Naive thymus-derived CD4-positive, alpha-beta T cell (primary cell): ENCODE measurements at regions not wholly inside any gene's neighbourhood (a gene's known extent, or its start where the extent isn't known, plus 50 kb on each side); places are given as distances from the start of the nearest gene placed in this dataset.

ENCODE experiments used
- ATAC-seq: fragments of 150-1000 bp; cut with Tn5 transposase; 2 replicates; pipeline ENCODE4 v1.10.0; 2021; ENCODE audit warnings: mild to moderate bottlenecking, moderate library complexity
- CTCF ChIA-PET: fragments of 350-600 bp; sonication (Branson Sonifier 250); formaldehyde crosslinking; loops from one replicate; lab custom pipeline; 2021; ENCODE audit warnings: antibody characterized with exemption; lab: Charles Lee
- POLR2A ChIA-PET: fragments of 350-600 bp; sonication (Branson Sonifier 250); formaldehyde crosslinking; loops from one replicate; lab custom pipeline; 2021; ENCODE audit warnings: antibody characterized with exemption, inconsistent platforms; lab: Charles Lee
- DNase-seq, 9 donors: peaks; one replicate each; pipeline versions ENCODE4 v3.0.0 to v3.0.0-alpha.2; 2020 to 2022; ENCODE audit warnings: mixed read lengths in 1 of 9
- H3K27ac ChIP-seq: one replicate; pipeline ENCODE4 v1.7.0; 2013; ENCODE audit warnings: mild to moderate bottlenecking, low read depth, low read length, moderate library complexity
- H3K27me3 ChIP-seq, 2 donors: one replicate each; pipeline ENCODE4 v1.7.0; 2013; ENCODE audit warnings: low read length in 2 of 2, mild to moderate bottlenecking in 2 of 2, moderate library complexity in 2 of 2; ENCODE audit not compliant: control insufficient read depth in 2 of 2, insufficient read depth in 2 of 2
- H3K36me3 ChIP-seq, 3 experiments: 1 replicate in 2 of 3; 2 replicates in 1 of 3; pipeline ENCODE4 v1.7.0; 2013; ENCODE audit warnings: low read length in 3 of 3, mild to moderate bottlenecking in 3 of 3, moderate library complexity in 1 of 3; ENCODE audit not compliant: insufficient read depth in 3 of 3, control insufficient read depth in 2 of 3
- H3K4me1 ChIP-seq, 2 donors: one replicate each; pipeline ENCODE4 v1.7.0; 2013; ENCODE audit warnings: low read length in 2 of 2, mild to moderate bottlenecking in 2 of 2, moderate library complexity in 1 of 2; ENCODE audit not compliant: control insufficient read depth in 2 of 2, insufficient read depth in 2 of 2
- H3K4me3 ChIP-seq: 2 replicates; pipeline ENCODE4 v1.7.0; 2013; ENCODE audit warnings: mild to moderate bottlenecking, low read length
- H3K9me3 ChIP-seq, 3 experiments: 1 replicate in 2 of 3; 2 replicates in 1 of 3; pipeline ENCODE4 v1.7.0; 2013; ENCODE audit warnings: low read length in 3 of 3; ENCODE audit not compliant: control insufficient read depth in 2 of 3
- H3K27ac Mint-ChIP-seq, 9 donors: one replicate each; pipeline ENCODE4 v1.8.0; 2020 to 2022; ENCODE audit warnings: mixed read lengths in 9 of 9, mild to moderate bottlenecking in 8 of 9, moderate library complexity in 5 of 9, inconsistent platforms in 2 of 9
- H3K27me3 Mint-ChIP-seq, 5 donors: one replicate each; pipeline ENCODE4 v1.8.0; 2021 to 2022; ENCODE audit warnings: mixed read lengths in 5 of 5, mild to moderate bottlenecking in 1 of 5
- H3K36me3 Mint-ChIP-seq, 5 donors: one replicate each; pipeline ENCODE4 v1.8.0; 2020 to 2022; ENCODE audit warnings: mixed read lengths in 5 of 5, mild to moderate bottlenecking in 3 of 5, inconsistent platforms in 1 of 5
- H3K4me1 Mint-ChIP-seq, 7 donors: one replicate each; pipeline ENCODE4 v1.8.0; 2020 to 2022; ENCODE audit warnings: mixed read lengths in 7 of 7, mild to moderate bottlenecking in 3 of 7, inconsistent platforms in 1 of 7
- H3K4me3 Mint-ChIP-seq, 10 donors: one replicate each; pipeline ENCODE4 v1.8.0; 2020 to 2022; ENCODE audit warnings: mild to moderate bottlenecking in 10 of 10, mixed read lengths in 10 of 10, moderate library complexity in 6 of 10, inconsistent platforms in 2 of 10
- H3K9me3 Mint-ChIP-seq, 11 donors: one replicate each; pipeline ENCODE4 v1.8.0; 2020 to 2022; ENCODE audit warnings: mixed read lengths in 11 of 11, mild to moderate bottlenecking in 4 of 11, inconsistent platforms in 1 of 11, moderate library complexity in 1 of 11
- intact Hi-C, 2 donors: fragments of 100-400 bp; cut with micrococcal nuclease; formaldehyde crosslinking; loops; one replicate each; pipeline ENCODE4 v1.15.1; 2023

- Histone ChIP-seq H3K36me3 (no peaks in the 10 kb centered on the region), H3K27me3 (no peaks in the 10 kb centered on the region), H3K27ac (no peak overlapping the region), H3K4me3 (no peak overlapping the region), H3K4me1 (no peaks in the 10 kb centered on the region), H3K9me3 (no peaks in the 10 kb centered on the region)
- intact Hi-C loops = no loop called here
- H3K27me3 Mint-ChIP-seq = no peaks in the 10 kb centered on the region
- no peaks in the 10 kb centered on the region for H3K36me3 Mint-ChIP-seq
- POLR2A ChIA-PET = no interaction called here
- no peak for ATAC-seq
- H3K4me1 Mint-ChIP-seq = no peaks in the 10 kb centered on the region
- no peak overlapping the region for H3K27ac Mint-ChIP-seq
- CTCF ChIA-PET = no interaction called here
- DNase-seq = no peak
- peaks cover 0 to 5% (median 0%) of the 10 kb centered on the region in 11 donors for H3K9me3 Mint-ChIP-seq
- H3K4me3 Mint-ChIP-seq = no peak overlapping the region
Observed at GRCh38 chr14:80426683-80427082, 215.4 kb upstream of the DIO2 start.

- CTCF ChIA-PET = no interaction called here
- no peak overlapping the region for H3K27ac Mint-ChIP-seq
- no peaks in the 10 kb centered on the region for H3K36me3 ChIP-seq
- POLR2A ChIA-PET = no interaction called here
- H3K4me3 ChIP-seq = no peak overlapping the region
- no peaks in the 10 kb centered on the region for H3K4me1 Mint-ChIP-seq
- H3K27me3 Mint-ChIP-seq = no peaks in the 10 kb centered on the region
- intact Hi-C loops = no loop called here
- H3K9me3 ChIP-seq = no peaks in the 10 kb centered on the region
- H3K36me3 Mint-ChIP-seq = no peaks in the 10 kb centered on the region
- H3K9me3 Mint-ChIP-seq = peaks cover 0 to 1% (median 0%) of the 10 kb centered on the region in 11 donors
- no peak overlapping the region for H3K27ac ChIP-seq
- no peak for ATAC-seq
- H3K4me1 ChIP-seq = no peaks in the 10 kb centered on the region
- H3K4me3 Mint-ChIP-seq = no peak overlapping the region
- no peak for DNase-seq
- H3K27me3 ChIP-seq = no peaks in the 10 kb centered on the region
Observed at GRCh38 chr14:80425686-80426085, 214.4 kb upstream of the DIO2 start.

GRCh38 chr14:80419769-80420168 lies 208.5 kb upstream of the DIO2 start:
- Histone ChIP-seq H3K36me3 (no peaks in the 10 kb centered on the region), H3K9me3 (no peaks in the 10 kb centered on the region), H3K27ac (no peak overlapping the region), H3K4me1 (no peaks in the 10 kb centered on the region), H3K27me3 (no peaks in the 10 kb centered on the region), H3K4me3 (no peak overlapping the region)
- Mint-ChIP-seq H3K27me3 (no peaks in the 10 kb centered on the region), H3K36me3 (no peaks in the 10 kb centered on the region), H3K9me3 (peaks cover 0 to 8% (median 0%) of the 10 kb centered on the region in 11 donors), H3K4me3 (no peak overlapping the region), H3K27ac (no peak overlapping the region), H3K4me1 (no peaks in the 10 kb centered on the region)
- ChIA-PET CTCF (no interaction called here), POLR2A (no interaction called here)
- DNase-seq = no peak
- ATAC-seq = no peak
- intact Hi-C loops = no loop called here

- ATAC-seq (no peak), DNase-seq (no peak)
- Histone ChIP-seq H3K36me3 (no peaks in the 10 kb centered on the region), H3K4me1 (no peaks in the 10 kb centered on the region), H3K4me3 (no peak overlapping the region), H3K9me3 (no peaks in the 10 kb centered on the region), H3K27me3 (no peaks in the 10 kb centered on the region), H3K27ac (no peak overlapping the region)
- CTCF ChIA-PET = no interaction called here
- no peak overlapping the region for H3K27ac Mint-ChIP-seq
- no peaks in the 10 kb centered on the region for H3K4me1 Mint-ChIP-seq
- POLR2A ChIA-PET = no interaction called here
- H3K36me3 Mint-ChIP-seq = no peaks in the 10 kb centered on the region
- H3K9me3 Mint-ChIP-seq = peaks cover 0 to 8% (median 0%) of the 10 kb centered on the region in 11 donors
- no peak overlapping the region for H3K4me3 Mint-ChIP-seq
- H3K27me3 Mint-ChIP-seq = no peaks in the 10 kb centered on the region
- intact Hi-C loops = no loop called here
Observed at GRCh38 chr14:80419345-80419744, 208.0 kb upstream of the DIO2 start.

DNA sequence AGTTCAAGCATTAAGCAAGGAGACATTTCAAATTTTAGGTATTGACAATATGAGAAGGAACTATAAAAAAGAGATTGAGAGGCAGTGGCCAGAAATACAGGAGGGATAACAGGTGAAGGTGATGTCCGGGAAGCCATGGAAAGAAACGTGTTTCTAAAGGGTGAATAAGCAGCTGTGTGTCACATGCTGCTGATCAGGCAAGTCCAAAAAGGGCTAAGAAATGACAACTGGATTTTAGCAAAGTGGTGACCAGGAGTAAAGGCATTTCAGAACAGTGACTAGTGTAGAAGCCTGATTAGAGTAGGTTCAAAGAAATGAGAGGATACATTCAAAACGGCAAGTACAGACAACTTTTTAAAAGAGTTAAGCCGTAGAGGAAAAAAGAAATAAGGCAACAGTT lies 204.3 kb upstream of the DIO2 start:
- no peaks in the 10 kb centered on the region for H3K4me1 Mint-ChIP-seq
- CTCF ChIA-PET = no interaction called here
- no peak for DNase-seq

GRCh38 chr14:80414080-80414479 lies 202.8 kb upstream of the DIO2 start:
- Mint-ChIP-seq H3K27ac (no peak overlapping the region), H3K4me3 (no peak overlapping the region), H3K36me3 (no peaks in the 10 kb centered on the region), H3K27me3 (peaks cover 0 to 6% (median 0%) of the 10 kb centered on the region in 5 donors), H3K4me1 (no peaks in the 10 kb centered on the region), H3K9me3 (peaks cover 0 to 14% (median 2%) of the 10 kb centered on the region in 11 donors)
- CTCF ChIA-PET = no interaction called here
- H3K27ac ChIP-seq = no peak overlapping the region
- DNase-seq (no peak), ATAC-seq (no peak)
- no peaks in the 10 kb centered on the region for H3K9me3 ChIP-seq
- POLR2A ChIA-PET = no interaction called here
- H3K4me1 ChIP-seq = no peaks in the 10 kb centered on the region
- no peak overlapping the region for H3K4me3 ChIP-seq
- intact Hi-C loops = no loop called here
- no peaks in the 10 kb centered on the region for H3K36me3 ChIP-seq
- H3K27me3 ChIP-seq = no peaks in the 10 kb centered on the region

More for the DNA sequence above, 204.3 kb upstream of the DIO2 start:
- Histone ChIP-seq H3K27ac (no peak overlapping the region), H3K27me3 (no peaks in the 10 kb centered on the region), H3K9me3 (no peaks in the 10 kb centered on the region), H3K36me3 (no peaks in the 10 kb centered on the region), H3K4me1 (no peaks in the 10 kb centered on the region), H3K4me3 (no peak overlapping the region)
- POLR2A ChIA-PET = no interaction called here
- H3K9me3 Mint-ChIP-seq = peaks cover 0 to 8% (median 2%) of the 10 kb centered on the region in 11 donors
- intact Hi-C loops = no loop called here
- H3K27ac Mint-ChIP-seq = no peak overlapping the region
- H3K4me3 Mint-ChIP-seq = no peak overlapping the region
- no peaks in the 10 kb centered on the region for H3K36me3 Mint-ChIP-seq
- peaks cover 0 to 6% (median 0%) of the 10 kb centered on the region in 5 donors for H3K27me3 Mint-ChIP-seq
- ATAC-seq = no peak

- no peaks in the 10 kb centered on the region for H3K36me3 Mint-ChIP-seq
- ChIA-PET CTCF (no interaction called here), POLR2A (no interaction called here)
- no peak overlapping the region for H3K4me3 ChIP-seq
- no peak overlapping the region for H3K27ac ChIP-seq
- no peaks in the 10 kb centered on the region for H3K4me1 ChIP-seq
- no peaks in the 10 kb centered on the region for H3K36me3 ChIP-seq
- no peaks in the 10 kb centered on the region for H3K4me1 Mint-ChIP-seq
- H3K4me3 Mint-ChIP-seq = no peak overlapping the region
- no peaks in the 10 kb centered on the region for H3K9me3 ChIP-seq
- intact Hi-C loops = no loop called here
- ATAC-seq (no peak), DNase-seq (no peak)
- H3K9me3 Mint-ChIP-seq = peaks cover 0 to 4% (median 0%) of the 10 kb centered on the region in 11 donors
- H3K27me3 ChIP-seq = no peaks in the 10 kb centered on the region
- no peak overlapping the region for H3K27ac Mint-ChIP-seq
- H3K27me3 Mint-ChIP-seq = peaks cover 0 to 11% (median 5%) of the 10 kb centered on the region in 5 donors
Observed at GRCh38 chr14:80404413-80404812, 193.1 kb upstream of the DIO2 start.
